ENCODE measurements at regions not wholly inside any gene's neighbourhood (a gene's known extent, or its start where the extent isn't known, plus 50 kb on each side); places are given as distances from the start of the nearest gene placed in this dataset.

GRCh38 chr5:102700120-102700831 is 54.8 kb upstream of the PAM start:
- Histone ChIP-seq H3K27ac (no peak overlapping the region), H3K4me3 (no peak overlapping the region)
- TF ChIP-seq CTCF (IDR thresholded peaks at IDR 0.05) = no peak
- DNase-seq (ENCODE audit: low spot score) = no peak

GRCh38 chr5:102700916-102701315 is 54.2 kb upstream of the PAM start:
- TF ChIP-seq CTCF (IDR thresholded peaks at IDR 0.05) = no peak

GRCh38 chr5:102701748-102702147 is 53.4 kb upstream of the PAM start:
- DNase-seq (ENCODE audit: low spot score) = no peak
- no peak for TF ChIP-seq CTCF (IDR thresholded peaks at IDR 0.05)
- Histone ChIP-seq H3K27ac (no peak overlapping the region), H3K4me3 (no peak overlapping the region)

More at GRCh38 chr5:102700916-102701315, 54.2 kb upstream of the PAM start:
- Histone ChIP-seq H3K4me3 (no peak overlapping the region), H3K27ac (no peak overlapping the region)
- no peak for DNase-seq (ENCODE audit: low spot score)
